Skeletal muscle tissue (tissue), 3 donors: ENCODE measurements at regions not wholly inside any gene's neighbourhood (a gene's known extent, or its start where the extent isn't known, plus 50 kb on each side); places are given as distances from the start of the nearest gene placed in this dataset.

Source experiments
- H3K27ac ChIP-seq: one replicate; pipeline ENCODE4 v1.7.0; 2013; ENCODE audit warnings: mild to moderate bottlenecking, low read depth, low read length, inconsistent platforms
- H3K27me3 ChIP-seq, 3 donors: one replicate each; pipeline ENCODE4 v1.7.0; 2013; ENCODE audit warnings: low read length in 3 of 3; ENCODE audit not compliant: control insufficient read depth in 3 of 3, insufficient read depth in 3 of 3
- H3K36me3 ChIP-seq, 3 donors: one replicate each; pipeline ENCODE4 v1.7.0; 2013; ENCODE audit warnings: low read length in 3 of 3; ENCODE audit not compliant: control insufficient read depth in 3 of 3, insufficient read depth in 3 of 3
- H3K4me1 ChIP-seq, 3 donors: one replicate each; pipeline ENCODE4 v1.7.0; 2013; ENCODE audit warnings: low read length in 3 of 3, mild to moderate bottlenecking in 3 of 3; ENCODE audit not compliant: control insufficient read depth in 3 of 3, insufficient read depth in 3 of 3
- H3K4me3 ChIP-seq, 3 donors: one replicate each; pipeline ENCODE4 v1.7.0; 2013; ENCODE audit warnings: low read length in 3 of 3
- H3K9ac ChIP-seq, 3 donors: one replicate each; pipeline ENCODE4 v1.7.0; 2013; ENCODE audit warnings: low read length in 3 of 3, mild to moderate bottlenecking in 3 of 3, moderate library complexity in 2 of 3, low read depth in 1 of 3
- H3K9me3 ChIP-seq, 3 donors: one replicate each; pipeline ENCODE4 v1.7.0; 2013; ENCODE audit warnings: low read length in 3 of 3; ENCODE audit not compliant: control insufficient read depth in 3 of 3
- donor health status: Osteomylitis.

DNA sequence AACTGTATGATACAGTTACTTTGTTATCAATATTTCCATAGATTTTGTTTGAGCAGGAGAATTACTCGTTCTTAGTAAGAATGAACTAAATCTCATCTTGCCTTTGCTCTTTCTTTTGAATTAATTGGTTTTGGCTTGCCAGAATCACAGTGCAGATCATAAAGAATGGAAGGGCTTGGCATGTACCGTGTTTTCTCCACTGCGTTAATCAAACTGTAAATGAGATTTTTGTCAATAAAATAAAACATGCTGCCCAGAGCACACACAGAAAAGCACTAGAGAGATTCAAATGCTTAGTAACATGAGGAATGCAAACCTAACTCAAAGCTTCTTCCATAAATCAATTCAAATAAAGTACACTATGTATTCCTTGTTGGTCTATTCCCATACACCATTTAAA, 229.6 kb upstream of the CDH2 start:
- no peak overlapping the region for H3K27ac ChIP-seq
- H3K36me3 ChIP-seq: no peaks in the 10 kb centered on the region
- H3K4me1 ChIP-seq: no peaks in the 10 kb centered on the region
- no peak overlapping the region for H3K9ac ChIP-seq
- no peaks in the 10 kb centered on the region for H3K27me3 ChIP-seq
- H3K4me3 ChIP-seq: no peak overlapping the region
- no peaks in the 10 kb centered on the region for H3K9me3 ChIP-seq

DNA sequence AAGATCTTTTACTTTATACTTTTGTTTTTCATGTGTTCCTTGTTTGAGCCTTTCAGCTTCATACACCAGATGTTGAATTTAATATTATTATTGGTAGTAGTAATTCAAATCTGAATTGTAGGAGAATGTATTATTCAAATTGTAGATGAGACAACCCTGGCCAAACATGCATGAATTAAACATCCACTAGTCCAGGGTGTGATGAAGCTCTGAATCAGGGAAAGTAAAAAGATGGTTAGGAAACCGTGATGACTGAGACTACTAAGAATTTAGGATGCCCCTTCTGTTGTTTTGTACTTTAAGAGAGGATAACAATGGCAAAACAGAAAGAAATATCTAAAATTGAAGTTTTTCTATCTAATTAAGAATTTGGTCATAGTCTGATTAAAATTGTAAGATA, 227.8 kb upstream of the CDH2 start:
- no peak overlapping the region for H3K4me3 ChIP-seq
- no peak overlapping the region for H3K9ac ChIP-seq
- no peaks in the 10 kb centered on the region for H3K9me3 ChIP-seq
- H3K4me1 ChIP-seq: no peaks in the 10 kb centered on the region
- no peaks in the 10 kb centered on the region for H3K27me3 ChIP-seq
- H3K36me3 ChIP-seq: no peaks in the 10 kb centered on the region
- no peak overlapping the region for H3K27ac ChIP-seq

DNA sequence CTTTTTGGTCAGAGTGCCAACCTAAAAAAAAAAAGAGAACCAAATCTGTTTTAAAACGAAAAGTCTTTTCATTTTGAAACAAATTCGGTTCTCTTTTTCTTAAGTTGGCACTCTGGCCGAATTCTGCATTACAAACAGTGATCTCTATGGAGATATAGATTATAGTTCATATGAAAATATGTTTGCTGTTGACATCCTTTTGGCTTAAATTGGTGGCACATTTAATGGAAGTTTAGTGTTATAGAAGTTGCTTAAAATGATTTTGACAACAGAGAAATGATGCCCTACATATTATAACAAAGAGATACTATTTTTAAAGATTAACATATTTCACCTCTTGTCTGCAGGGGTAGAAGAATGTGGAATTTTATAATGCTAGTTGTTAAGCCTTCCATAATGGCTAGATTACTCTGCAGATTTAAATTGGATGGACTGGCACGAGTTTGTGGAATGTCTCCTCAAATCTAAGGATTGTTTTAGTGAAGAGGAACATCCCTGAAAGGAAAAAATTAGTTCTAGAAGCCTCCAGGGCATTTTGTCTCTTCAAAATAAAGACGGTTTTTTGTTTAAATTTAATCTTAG, 222.9 kb upstream of the CDH2 start:
- Histone ChIP-seq H3K27ac (no peak overlapping the region), H3K9me3 (peaks cover 0 to 3% (median 0%) of the 10 kb centered on the region in 3 donors), H3K27me3 (no peaks in the 10 kb centered on the region), H3K4me3 (no peak overlapping the region), H3K36me3 (no peaks in the 10 kb centered on the region), H3K4me1 (no peaks in the 10 kb centered on the region), H3K9ac (no peak overlapping the region)

DNA sequence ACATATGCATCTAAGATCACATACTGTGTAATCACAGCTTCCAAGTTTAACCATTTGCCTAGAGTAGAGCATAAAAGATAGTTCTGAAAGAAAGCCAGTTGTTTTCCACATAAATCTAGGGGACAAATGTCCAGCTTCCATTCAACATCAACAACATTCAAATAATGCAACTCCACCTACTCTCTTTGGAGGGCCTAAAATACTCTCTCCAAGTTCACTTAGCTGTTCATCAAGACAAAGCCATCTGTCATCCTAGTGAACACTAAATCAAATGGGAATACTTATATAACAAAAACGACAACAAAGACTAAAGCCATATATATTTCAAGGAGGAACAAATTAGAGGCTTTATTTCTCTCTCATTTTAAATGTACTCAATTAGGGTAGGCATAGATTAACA, 221.5 kb upstream of the CDH2 start:
- Histone ChIP-seq H3K9me3 (peaks cover 0 to 3% (median 0%) of the 10 kb centered on the region in 3 donors), H3K9ac (no peak overlapping the region), H3K36me3 (no peaks in the 10 kb centered on the region), H3K4me3 (no peak overlapping the region), H3K27ac (no peak overlapping the region), H3K27me3 (no peaks in the 10 kb centered on the region), H3K4me1 (no peaks in the 10 kb centered on the region)

DNA sequence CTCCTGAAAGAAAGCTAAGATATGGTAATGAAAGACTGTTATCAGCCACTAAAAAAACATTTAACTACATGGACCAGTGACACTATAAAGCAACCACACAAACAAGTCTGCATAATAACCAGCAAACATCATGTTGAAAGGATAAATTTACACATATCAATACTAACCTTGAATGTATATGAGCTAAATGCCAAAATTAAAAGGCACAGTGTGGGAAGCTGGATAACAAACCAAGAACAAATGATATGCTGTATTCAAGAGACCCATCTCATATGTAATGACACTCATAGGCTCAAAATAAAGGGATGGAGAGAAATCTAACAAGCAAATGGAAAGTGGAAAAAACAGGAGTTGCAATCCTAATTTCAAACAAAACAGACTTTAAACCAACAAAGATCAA, 213.1 kb upstream of the CDH2 start:
- Histone ChIP-seq H3K36me3 (no peaks in the 10 kb centered on the region), H3K4me1 (no peaks in the 10 kb centered on the region), H3K9ac (no peak overlapping the region), H3K27me3 (no peaks in the 10 kb centered on the region), H3K9me3 (peaks cover 2 to 8% (median 7%) of the 10 kb centered on the region in 3 donors), H3K4me3 (no peak overlapping the region), H3K27ac (no peak overlapping the region)

DNA sequence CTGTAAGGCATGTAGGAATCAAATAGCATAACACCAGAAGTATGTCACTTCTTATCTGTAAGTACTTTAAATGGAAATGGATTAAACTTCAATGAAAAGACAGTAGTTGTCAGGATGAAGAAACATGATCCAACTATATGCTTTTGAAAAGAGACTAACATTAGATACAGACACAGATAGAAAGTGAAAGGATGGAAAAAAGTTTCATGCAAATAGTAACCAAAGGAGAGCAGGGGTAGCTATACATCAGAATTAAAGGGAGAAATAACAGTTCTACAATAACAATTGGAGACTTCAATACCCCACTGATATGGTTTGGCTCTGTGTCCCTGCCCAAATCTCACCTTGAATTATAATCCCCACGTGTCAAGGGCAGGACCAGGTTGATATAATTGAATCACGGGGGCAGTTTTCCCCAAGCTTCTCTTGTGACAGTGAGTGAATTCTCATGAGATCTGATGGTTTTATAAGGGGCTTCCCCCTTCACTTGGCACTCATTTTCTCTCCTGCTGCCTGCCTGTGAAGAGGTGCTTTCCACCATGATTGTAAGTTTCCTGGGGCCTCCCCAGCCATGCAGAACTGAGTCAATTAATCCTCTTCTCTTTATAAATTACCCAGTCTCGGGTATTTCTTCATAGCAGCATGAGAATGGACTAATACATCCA, 205.4 kb upstream of the CDH2 start:
- no peaks in the 10 kb centered on the region for H3K4me1 ChIP-seq
- H3K9me3 ChIP-seq: no peaks in the 10 kb centered on the region
- H3K36me3 ChIP-seq: no peaks in the 10 kb centered on the region
- H3K27me3 ChIP-seq: no peaks in the 10 kb centered on the region
- H3K4me3 ChIP-seq: no peak overlapping the region
- no peak overlapping the region for H3K9ac ChIP-seq
- no peak overlapping the region for H3K27ac ChIP-seq

DNA sequence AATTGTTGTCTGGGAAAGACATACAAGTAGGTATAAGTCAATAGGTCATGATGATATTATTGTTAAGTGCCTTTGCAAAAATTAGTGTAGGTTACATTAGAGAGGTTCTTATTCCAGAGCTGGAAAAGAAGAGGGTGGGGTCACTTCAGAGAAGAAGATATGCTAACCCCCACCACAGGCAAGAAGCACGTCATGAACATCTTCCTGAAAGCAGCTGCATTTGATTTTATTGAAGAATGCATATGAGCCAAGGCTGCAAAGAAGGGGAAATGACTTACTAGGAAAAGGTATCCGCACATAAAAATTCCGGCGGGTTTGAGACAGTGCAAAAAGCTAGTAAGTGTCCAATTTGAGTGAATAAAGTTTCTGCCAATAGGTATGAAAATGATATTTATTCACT, 195.3 kb upstream of the CDH2 start:
- Histone ChIP-seq H3K9me3 (no peaks in the 10 kb centered on the region), H3K9ac (no peak overlapping the region), H3K27ac (no peak overlapping the region), H3K36me3 (no peaks in the 10 kb centered on the region), H3K27me3 (no peaks in the 10 kb centered on the region), H3K4me3 (no peak overlapping the region), H3K4me1 (no peaks in the 10 kb centered on the region)

DNA sequence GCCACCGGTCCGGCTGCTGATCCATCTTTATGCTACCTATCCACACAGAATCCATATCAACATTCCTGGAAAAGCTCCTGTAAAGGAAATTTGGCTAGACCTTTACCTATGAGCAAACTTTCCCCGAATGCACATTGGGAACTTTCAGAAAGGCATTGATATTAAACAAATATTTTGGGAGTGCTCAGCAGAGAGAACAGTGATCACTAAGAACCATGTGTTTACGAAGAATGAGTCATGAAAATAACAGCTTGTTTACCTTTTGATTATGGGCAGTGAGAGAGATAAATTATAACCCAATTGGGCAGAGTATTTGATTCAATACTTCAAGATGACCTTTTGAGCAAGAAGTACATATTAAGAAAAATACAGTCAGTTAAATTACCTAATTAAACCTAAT, 189.7 kb upstream of the CDH2 start:
- Histone ChIP-seq H3K9ac (no peak overlapping the region), H3K4me3 (no peak overlapping the region), H3K27ac (no peak overlapping the region), H3K9me3 (peaks cover 0 to 2% (median 0%) of the 10 kb centered on the region in 3 donors), H3K27me3 (no peaks in the 10 kb centered on the region), H3K36me3 (no peaks in the 10 kb centered on the region), H3K4me1 (no peaks in the 10 kb centered on the region)

DNA sequence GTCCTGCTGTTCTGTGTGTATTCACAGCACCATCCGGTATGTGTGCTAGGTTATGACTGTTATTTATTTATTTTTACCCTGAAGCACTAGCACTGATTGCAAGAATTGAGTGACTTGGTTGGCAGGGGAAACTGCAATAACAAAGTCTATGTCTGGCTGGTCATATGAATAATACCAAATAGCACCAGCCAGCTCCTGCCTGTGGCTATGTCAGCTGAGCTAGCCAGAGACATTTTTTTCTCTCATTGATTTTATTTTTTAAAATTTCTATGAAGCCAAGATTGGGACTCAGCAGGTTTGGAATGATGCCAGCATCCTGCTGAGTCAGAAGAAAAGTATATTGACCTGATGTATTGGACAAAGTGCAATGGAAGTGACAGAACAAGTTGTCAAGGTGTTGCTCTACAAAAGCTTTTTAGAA, 188.5 kb upstream of the CDH2 start:
- no peak overlapping the region for H3K27ac ChIP-seq
- H3K4me1 ChIP-seq: no peaks in the 10 kb centered on the region
- H3K36me3 ChIP-seq: no peaks in the 10 kb centered on the region

DNA sequence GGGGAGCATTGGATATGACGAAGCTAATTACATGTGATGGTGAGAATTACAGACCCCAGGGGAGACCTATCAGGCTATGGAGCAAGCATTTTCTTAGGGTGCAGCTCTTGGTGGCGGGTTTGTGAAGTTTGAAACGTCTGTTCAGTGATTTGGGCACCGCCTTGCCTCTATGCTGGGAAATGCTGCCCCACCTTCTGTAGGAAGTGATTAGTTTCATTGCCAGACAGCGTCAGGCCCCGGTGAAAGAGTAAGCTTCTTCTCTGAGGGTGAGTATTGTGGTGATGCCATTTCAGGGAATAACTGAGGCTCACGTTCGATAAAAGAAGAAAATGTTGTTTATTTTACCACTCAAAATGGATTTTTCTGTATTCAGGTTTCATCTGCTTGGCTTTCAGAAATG, 186.2 kb upstream of the CDH2 start:
- no peak overlapping the region for H3K9ac ChIP-seq
- H3K27ac ChIP-seq: no peak overlapping the region
- H3K9me3 ChIP-seq: peaks cover 0 to 2% (median 0%) of the 10 kb centered on the region in 3 donors
- H3K4me1 ChIP-seq: no peaks in the 10 kb centered on the region
- H3K27me3 ChIP-seq: no peaks in the 10 kb centered on the region
- no peak overlapping the region for H3K4me3 ChIP-seq
- H3K36me3 ChIP-seq: no peaks in the 10 kb centered on the region

More for the DNA sequence above, 188.5 kb upstream of the CDH2 start:
- Histone ChIP-seq H3K27me3 (no peaks in the 10 kb centered on the region), H3K9ac (no peak overlapping the region), H3K4me3 (no peak overlapping the region), H3K9me3 (peaks cover 0 to 2% (median 0%) of the 10 kb centered on the region in 3 donors)
